Body of pancreas (tissue), 4 donors: ENCODE measurements at regions not wholly inside any gene's neighbourhood (a gene's known extent, or its start where the extent isn't known, plus 50 kb on each side); places are given as distances from the start of the nearest gene placed in this dataset.

Experiments
- ATAC-seq: fragments of 150-250 bp; one replicate; pipeline ENCODE4 v1.9.1; 2016
- DNase-seq, 4 donors: peaks; one replicate each; pipeline ENCODE4 v3.0.0-alpha.2; 2019
- H3K27ac ChIP-seq, 4 donors: fragments of 200-600 bp; sonication (generic); 1 replicate in 3 of 4; 2 replicates in 1 of 4; pipeline versions ENCODE4 v1.5.1 to v1.6.1; 2016 to 2019; ENCODE audit warnings: mild to moderate bottlenecking in 1 of 4, mixed read lengths in 1 of 4, moderate library complexity in 1 of 4
- H3K27me3 ChIP-seq, 2 donors: fragments of 200-600 bp; sonication (generic); one replicate each; pipeline ENCODE4 v1.6.0; 2016; ENCODE audit warnings: mild to moderate bottlenecking in 1 of 2
- H3K36me3 ChIP-seq, 2 donors: fragments of 200-600 bp; sonication (generic); replicated peaks in 1 of 2; 2 replicates each; pipeline ENCODE4 v1.5.1; 2016; ENCODE audit warnings: low read depth in 2 of 2; ENCODE audit not compliant: insufficient read depth in 1 of 2
- H3K4me1 ChIP-seq: fragments of 200-600 bp; sonication (generic); one replicate; pipeline ENCODE4 v1.6.0; 2016
- H3K4me3 ChIP-seq, 2 donors: fragments of 200-600 bp; sonication (generic); 1 replicate in 1 of 2; 2 replicates in 1 of 2; pipeline ENCODE4 v1.5.1; 2016 to 2019
- H3K9me3 ChIP-seq, 3 donors: fragments of 200-600 bp; sonication (generic); 1 replicate in 2 of 3; 2 replicates in 1 of 3; pipeline ENCODE4 v1.5.1; 2016
- CTCF ChIP-seq, 7 experiments: fragments of 450-650 bp in 4 of 7; fragments of 200-600 bp in 3 of 7; sonication (generic) in 3 of 7; IDR thresholded peaks; one replicate each; pipeline ENCODE4 v1.5.1; 2016 to 2019; ENCODE audit warnings: antibody characterized with exemption in 7 of 7
- POLR2A ChIP-seq, 3 donors: fragments of 450-650 bp; IDR thresholded peaks; one replicate each; pipeline ENCODE4 v1.6.1; 2016; ENCODE audit warnings: antibody characterized with exemption in 3 of 3, mild to moderate bottlenecking in 2 of 3
- WGBS, 2 donors: methylation state at CpG; one replicate each; pipeline ENCODE4 v1.1.5; 2017; 5-methylcytosine and 5-hydroxymethylcytosine counted together
- intact Hi-C: fragments of 100-400 bp; cut with DNase I; formaldehyde crosslinking; loops from one replicate; pipeline ENCODE4 v1.15.1; 2023

DNA sequence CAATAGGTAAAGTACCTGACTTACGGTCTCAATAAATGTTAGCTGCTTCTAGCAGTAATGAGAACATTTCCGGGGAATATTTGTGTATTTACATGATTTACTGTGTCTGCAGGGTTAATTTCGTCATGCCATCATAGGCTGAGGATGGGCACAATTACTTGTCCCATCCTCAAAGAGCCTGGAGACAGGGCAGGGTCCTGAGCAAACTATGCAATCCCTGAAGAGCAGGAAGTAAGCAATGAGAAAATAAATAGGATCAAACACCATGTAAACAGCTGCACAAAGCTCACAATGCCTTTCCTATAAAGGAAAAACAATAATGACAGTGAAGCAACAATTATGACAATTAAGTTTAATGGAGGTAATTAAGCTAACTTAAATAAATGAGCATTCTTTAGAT, 114.6 kb upstream of the FOXQ1 start:
- Histone ChIP-seq H3K27me3 (no peaks in the 10 kb centered on the region), H3K27ac (no peak overlapping the region), H3K4me3 (no peak overlapping the region), H3K36me3 (no peaks in the 10 kb centered on the region), H3K4me1 (no peaks in the 10 kb centered on the region), H3K9me3 (no peaks in the 10 kb centered on the region)
- WGBS, 2 donors, result 72 to 76% methylated on average over 3 of the region's 3 CpGs
- DNase-seq, result no peak
- intact Hi-C loops, result no loop called here
- TF ChIP-seq POLR2A (IDR thresholded peaks at IDR 0.05), result no peak
- no peak for TF ChIP-seq CTCF (IDR thresholded peaks at IDR 0.05)
- ATAC-seq, result no peak

DNA sequence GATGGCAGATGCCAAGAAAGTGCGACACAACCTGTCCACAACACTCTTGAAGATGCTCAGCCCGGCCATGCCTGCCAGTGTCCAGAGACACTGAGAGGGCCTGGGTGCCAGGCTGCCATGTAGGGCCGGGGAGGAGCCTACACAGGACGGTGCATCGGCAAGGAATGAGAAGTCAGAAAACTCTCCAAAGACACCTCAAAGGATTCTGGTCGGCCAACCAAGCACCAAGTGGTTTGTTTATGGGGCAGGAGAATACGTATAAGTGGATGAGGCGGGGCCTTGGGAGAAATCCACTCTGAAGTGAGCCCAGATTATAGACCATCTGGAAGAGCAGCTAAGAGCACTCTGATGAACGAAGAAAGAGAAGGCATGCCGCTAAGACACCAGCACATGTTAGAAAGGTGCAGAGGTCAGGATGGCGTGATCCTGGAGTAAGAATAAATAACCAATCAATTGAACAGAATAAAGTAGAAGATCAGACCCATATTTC, 120.7 kb upstream of the FOXQ1 start:
- ATAC-seq (no peak), DNase-seq (no peak)
- intact Hi-C loops, result no loop called here
- Histone ChIP-seq H3K27me3 (no peaks in the 10 kb centered on the region), H3K4me3 (no peak overlapping the region), H3K4me1 (no peaks in the 10 kb centered on the region), H3K9me3 (no peaks in the 10 kb centered on the region), H3K27ac (no peak overlapping the region), H3K36me3 (no peaks in the 10 kb centered on the region)
- WGBS, 2 donors, result 90% methylated on average over 11 of the region's 11 CpGs
- TF ChIP-seq CTCF (IDR thresholded peaks at IDR 0.05), result no peak
- TF ChIP-seq POLR2A (IDR thresholded peaks at IDR 0.05), result no peak

- no peak for ATAC-seq
These were observed 121.5 kb upstream of the FOXQ1 start for GRCh38 chr6:1190366-1190765.

DNA sequence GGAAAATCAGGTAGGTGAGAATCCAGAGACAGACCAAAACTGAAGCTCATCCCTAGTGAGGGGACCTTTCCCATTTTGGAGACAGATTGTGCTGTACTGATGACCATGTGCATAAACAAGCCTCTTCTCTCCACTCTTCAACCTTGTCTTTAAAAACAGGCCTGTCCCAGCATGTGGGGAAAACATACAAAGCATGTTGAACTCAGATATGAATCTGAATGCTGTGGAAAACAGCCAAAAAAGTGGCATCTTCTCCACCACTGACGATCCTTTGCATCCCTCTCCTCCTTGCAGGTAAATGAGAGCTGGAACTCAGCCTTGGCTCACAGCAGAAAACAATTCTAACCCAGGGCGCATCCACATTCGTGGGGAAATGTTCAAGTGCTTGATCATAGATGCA, 123.7 kb upstream of the FOXQ1 start:
- TF ChIP-seq POLR2A (IDR thresholded peaks at IDR 0.05), result no peak
- no peak for TF ChIP-seq CTCF (IDR thresholded peaks at IDR 0.05)
- no peak overlapping the region for H3K27ac ChIP-seq
- H3K36me3 ChIP-seq, result no peaks in the 10 kb centered on the region
- ATAC-seq (no peak), DNase-seq (no peak)
- intact Hi-C loops, result no loop called here
- 77 to 79% methylated on average over 3 of the region's 3 CpGs for WGBS, 2 donors
- H3K4me1 ChIP-seq, result peaks cover 1% of the 10 kb centered on the region
- H3K4me3 ChIP-seq, result no peak overlapping the region
- H3K27me3 ChIP-seq, result no peaks in the 10 kb centered on the region
- no peaks in the 10 kb centered on the region for H3K9me3 ChIP-seq

More at GRCh38 chr6:1190366-1190765, 121.5 kb upstream of the FOXQ1 start:
- Histone ChIP-seq H3K36me3 (no peaks in the 10 kb centered on the region), H3K27me3 (no peaks in the 10 kb centered on the region), H3K27ac (no peak overlapping the region), H3K4me1 (no peaks in the 10 kb centered on the region), H3K4me3 (no peak overlapping the region), H3K9me3 (no peaks in the 10 kb centered on the region)
- TF ChIP-seq CTCF (IDR thresholded peaks at IDR 0.05), result no peak
- TF ChIP-seq POLR2A (IDR thresholded peaks at IDR 0.05), result no peak
- intact Hi-C loops, result no loop called here
- no peak for DNase-seq
- 47 to 86% methylated on average over 5 of the region's 5 CpGs for WGBS, 2 donors

GRCh38 chr6:1187293-1188131, 124.4 kb upstream of the FOXQ1 start:
- H3K27ac ChIP-seq, result no peak overlapping the region
- 86 to 90% methylated on average over 7 of the region's 7 CpGs for WGBS, 2 donors
- H3K36me3 ChIP-seq, result no peaks in the 10 kb centered on the region
- H3K9me3 ChIP-seq, result no peaks in the 10 kb centered on the region
- no peak for ATAC-seq
- no peak for TF ChIP-seq CTCF (IDR thresholded peaks at IDR 0.05)
- TF ChIP-seq POLR2A (IDR thresholded peaks at IDR 0.05), result no peak
- no peak for DNase-seq
- H3K4me3 ChIP-seq, result no peak overlapping the region
- no peaks in the 10 kb centered on the region for H3K27me3 ChIP-seq
- intact Hi-C loops, result no loop called here
- peaks cover 8% of the 10 kb centered on the region for H3K4me1 ChIP-seq
